Common myeloid progenitor, CD34-positive (primary cell): ENCODE measurements at regions not wholly inside any gene's neighbourhood (a gene's known extent, or its start where the extent isn't known, plus 50 kb on each side); places are given as distances from the start of the nearest gene placed in this dataset.
"Not testable (repeated sequence)": the region's sequence is repeated elsewhere in the genome, so short reads cannot be mapped to it uniquely, and the experiment has no call there.

Source experiments
- CTCF ChIA-PET: fragments of 350-600 bp; sonication (Branson Sonifier 250); formaldehyde crosslinking; loops from one replicate; lab custom pipeline; 2021; ENCODE audit warnings: antibody characterized with exemption; lab: Charles Lee
- POLR2A ChIA-PET: fragments of 350-600 bp; sonication (Branson Sonifier 250); formaldehyde crosslinking; loops from one replicate; lab custom pipeline; 2021; ENCODE audit warnings: antibody characterized with exemption; lab: Charles Lee
- DNase-seq, 3 donors: peaks; one replicate each; pipeline versions ENCODE4 v3.0.0 to v3.0.0-alpha.2; 2013
- H3K27ac ChIP-seq, 2 experiments: 1 replicate in 1 of 2; 2 replicates in 1 of 2; pipeline ENCODE4 v1.7.0; 2013; ENCODE audit warnings: inconsistent platforms in 2 of 2, low read length in 2 of 2, mild to moderate bottlenecking in 2 of 2, low read depth in 1 of 2, moderate library complexity in 1 of 2; ENCODE audit not compliant: severe bottlenecking in 2 of 2, insufficient read depth in 1 of 2, poor library complexity in 1 of 2
- H3K27me3 ChIP-seq, 5 experiments: replicated peaks in 2 of 5; 1 replicate in 3 of 5; 2 replicates in 2 of 5; pipeline versions ENCODE4 v1.6.1 to v1.7.0; 2013; ENCODE audit warnings: low read length in 4 of 5, mild to moderate bottlenecking in 2 of 5, moderate library complexity in 2 of 5, inconsistent platforms in 1 of 5; ENCODE audit not compliant: insufficient read depth in 5 of 5, control insufficient read depth in 4 of 5
- H3K36me3 ChIP-seq, 4 experiments: 1 replicate in 2 of 4; 2 replicates in 2 of 4; pipeline versions ENCODE4 v1.6.1 to v1.7.0; 2013; ENCODE audit warnings: low read length in 3 of 4, control low read depth in 1 of 4, mild to moderate bottlenecking in 1 of 4; ENCODE audit not compliant: control insufficient read depth in 4 of 4, insufficient read depth in 4 of 4
- H3K4me1 ChIP-seq, 4 experiments: 1 replicate in 3 of 4; 2 replicates in 1 of 4; pipeline versions ENCODE4 v1.6.1 to v1.7.1; 2013; ENCODE audit warnings: low read length in 3 of 4, mild to moderate bottlenecking in 3 of 4, control low read depth in 1 of 4, inconsistent platforms in 1 of 4, moderate library complexity in 1 of 4; ENCODE audit not compliant: control insufficient read depth in 4 of 4, insufficient read depth in 4 of 4; ENCODE audit errors: control extremely low read depth in 1 of 4
- H3K4me3 ChIP-seq, 7 experiments: 1 replicate in 4 of 7; 2 replicates in 3 of 7; pipeline versions ENCODE4 v1.5.1 to v1.7.0; 2013; ENCODE audit warnings: mild to moderate bottlenecking in 7 of 7, low read length in 6 of 7, moderate library complexity in 6 of 7, inconsistent platforms in 2 of 7, low read depth in 2 of 7, control low read depth in 1 of 7; ENCODE audit not compliant: insufficient read depth in 4 of 7, control insufficient read depth in 1 of 7; ENCODE audit errors: extremely low read depth in 1 of 7
- H3K9me3 ChIP-seq, 5 experiments: 1 replicate in 4 of 5; 2 replicates in 1 of 5; pipeline versions ENCODE4 v1.6.1 to v1.7.1; 2013; ENCODE audit warnings: low read length in 4 of 5, mild to moderate bottlenecking in 2 of 5, inconsistent platforms in 1 of 5, low read depth in 1 of 5, moderate library complexity in 1 of 5; ENCODE audit not compliant: control insufficient read depth in 4 of 5, insufficient read depth in 2 of 5; ENCODE audit errors: control extremely low read depth in 1 of 5
- WGBS: methylation state at CpG from one replicate; pipeline ENCODE4 v1.1.5; 2013; ENCODE audit not compliant: insufficient coverage; 5-methylcytosine and 5-hydroxymethylcytosine counted together

- CTCF ChIA-PET, POLR2A ChIA-PET: not testable (repeated sequence)
- WGBS: 100% methylated on average over 1 of the region's 24 CpGs
Observed at GRCh38 chr1:96469726-96470125, 251.9 kb upstream of the PTBP2 start.

GRCh38 chr1:96472471-96472870, 249.1 kb upstream of the PTBP2 start:
- no peak for DNase-seq
- CTCF ChIA-PET: no interaction called here
- no peaks in the 10 kb centered on the region for H3K4me1 ChIP-seq
- no peak overlapping the region for H3K4me3 ChIP-seq
- POLR2A ChIA-PET: no interaction called here
- peaks cover 0 to 3% (median 0%) of the 10 kb centered on the region in 5 experiments for H3K27me3 ChIP-seq
- H3K36me3 ChIP-seq: no peaks in the 10 kb centered on the region
- H3K27ac ChIP-seq: no peak overlapping the region
- H3K9me3 ChIP-seq: peaks cover 0 to 2% (median 0%) of the 10 kb centered on the region in 5 experiments

More at GRCh38 chr1:96469726-96470125, 251.9 kb upstream of the PTBP2 start:
- not testable (repeated sequence) for H3K27ac ChIP-seq, DNase-seq, H3K4me3 ChIP-seq, H3K4me1 ChIP-seq, H3K27me3 ChIP-seq, H3K9me3 ChIP-seq, H3K36me3 ChIP-seq

- no peak for DNase-seq
- Histone ChIP-seq H3K4me3 (no peak overlapping the region), H3K27me3 (peaks cover 0 to 3% (median 0%) of the 10 kb centered on the region in 5 experiments), H3K9me3 (peaks cover 0 to 2% (median 0%) of the 10 kb centered on the region in 5 experiments), H3K4me1 (no peaks in the 10 kb centered on the region), H3K27ac (no peak overlapping the region), H3K36me3 (no peaks in the 10 kb centered on the region)
- WGBS: 77% methylated on average over 9 of the region's 9 CpGs
- CTCF ChIA-PET: no interaction called here
- POLR2A ChIA-PET: no interaction called here
Observed at GRCh38 chr1:96473791-96474434, 247.7 kb upstream of the PTBP2 start.

GRCh38 chr1:96474985-96475743, 246.4 kb upstream of the PTBP2 start:
- Histone ChIP-seq H3K36me3 (no peaks in the 10 kb centered on the region), H3K27ac (no peak overlapping the region), H3K4me1 (no peaks in the 10 kb centered on the region), H3K27me3 (peaks cover 0 to 3% (median 0%) of the 10 kb centered on the region in 5 experiments), H3K9me3 (peaks cover 0 to 2% (median 0%) of the 10 kb centered on the region in 5 experiments), H3K4me3 (no peak overlapping the region)
- 77% methylated on average over 4 of the region's 7 CpGs for WGBS
- ChIA-PET POLR2A (no interaction called here), CTCF (no interaction called here)
- no peak for DNase-seq

- Histone ChIP-seq H3K27me3 (peaks cover 0 to 3% (median 0%) of the 10 kb centered on the region in 5 experiments), H3K9me3 (peaks cover 0 to 2% (median 0%) of the 10 kb centered on the region in 5 experiments), H3K36me3 (no peaks in the 10 kb centered on the region), H3K4me3 (no peak overlapping the region), H3K27ac (no peak overlapping the region), H3K4me1 (no peaks in the 10 kb centered on the region)
- ChIA-PET POLR2A (no interaction called here), CTCF (no interaction called here)
- DNase-seq: no peak
- WGBS: 100% methylated on average over 1 of the region's 3 CpGs
Observed at GRCh38 chr1:96475903-96476302, 245.7 kb upstream of the PTBP2 start.

- CTCF ChIA-PET: no interaction called here
- 100% methylated on average over 3 of the region's 4 CpGs for WGBS
Observed at GRCh38 chr1:96478228-96478627, 243.4 kb upstream of the PTBP2 start.

GRCh38 chr1:96481409-96481808, 240.2 kb upstream of the PTBP2 start:
- Histone ChIP-seq H3K36me3 (no peaks in the 10 kb centered on the region), H3K9me3 (no peaks in the 10 kb centered on the region), H3K4me3 (no peak overlapping the region), H3K27ac (no peak overlapping the region), H3K27me3 (no peaks in the 10 kb centered on the region), H3K4me1 (no peaks in the 10 kb centered on the region)
- ChIA-PET POLR2A (no interaction called here), CTCF (no interaction called here)
- no peak for DNase-seq
- WGBS: no CpG with 5 or more reads among the region's 2 CpGs

More at GRCh38 chr1:96478228-96478627, 243.4 kb upstream of the PTBP2 start:
- POLR2A ChIA-PET: no interaction called here
- no peaks in the 10 kb centered on the region for H3K36me3 ChIP-seq
- peaks cover 0 to 2% (median 0%) of the 10 kb centered on the region in 5 experiments for H3K9me3 ChIP-seq
- H3K4me3 ChIP-seq: no peak overlapping the region
- H3K27ac ChIP-seq: no peak overlapping the region
- DNase-seq: no peak
- no peaks in the 10 kb centered on the region for H3K27me3 ChIP-seq
- H3K4me1 ChIP-seq: no peaks in the 10 kb centered on the region
